NOMO-1 treated with DMSO at 0.1 percent for 48 hours (cell line): ENCODE measurements at regions not wholly inside any gene's neighbourhood (a gene's known extent, or its start where the extent isn't known, plus 50 kb on each side); places are given as distances from the start of the nearest gene placed in this dataset.

ENCODE experiments used
- DNase-seq: peaks from one replicate; lab custom pipeline; 2025; ENCODE audit not compliant: unreplicated experiment; lab: John Stamatoyannopoulos, UW

DNA sequence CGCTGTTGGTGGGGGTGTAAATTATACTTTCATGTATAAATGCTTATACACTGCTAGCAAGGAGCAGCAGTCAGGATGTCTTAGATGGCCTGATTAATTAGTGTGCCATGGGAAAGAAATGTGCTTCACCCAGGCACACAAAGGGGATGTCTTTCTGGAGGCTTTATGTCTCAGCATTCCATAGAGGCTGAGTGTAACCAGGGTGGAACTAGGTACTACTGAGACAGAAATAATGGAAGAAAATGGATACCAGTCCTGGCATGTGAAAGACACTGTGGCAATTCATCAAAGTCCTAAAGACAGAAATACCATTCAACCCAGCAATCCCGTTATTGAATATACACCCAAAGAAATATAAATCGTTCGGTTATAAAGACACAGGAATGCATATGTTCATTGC lies 52.5 kb downstream of the PF4 start:
- no peak for DNase-seq

DNA sequence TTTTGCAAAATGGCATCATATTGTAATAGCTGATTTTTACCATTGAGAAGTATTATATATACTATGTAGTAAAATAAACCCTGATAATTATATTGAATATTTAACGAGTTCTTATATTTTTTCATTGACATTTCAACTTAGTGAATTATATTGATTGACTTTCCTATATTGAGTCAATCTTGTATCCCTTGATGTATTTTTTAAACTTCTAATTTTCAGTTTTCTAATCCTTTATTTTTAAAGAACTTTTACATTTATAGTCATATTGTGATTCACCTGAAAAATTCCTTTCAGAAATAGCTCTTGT lies 54.4 kb downstream of the CXCL1 start:
- DNase-seq, result no peak

DNA sequence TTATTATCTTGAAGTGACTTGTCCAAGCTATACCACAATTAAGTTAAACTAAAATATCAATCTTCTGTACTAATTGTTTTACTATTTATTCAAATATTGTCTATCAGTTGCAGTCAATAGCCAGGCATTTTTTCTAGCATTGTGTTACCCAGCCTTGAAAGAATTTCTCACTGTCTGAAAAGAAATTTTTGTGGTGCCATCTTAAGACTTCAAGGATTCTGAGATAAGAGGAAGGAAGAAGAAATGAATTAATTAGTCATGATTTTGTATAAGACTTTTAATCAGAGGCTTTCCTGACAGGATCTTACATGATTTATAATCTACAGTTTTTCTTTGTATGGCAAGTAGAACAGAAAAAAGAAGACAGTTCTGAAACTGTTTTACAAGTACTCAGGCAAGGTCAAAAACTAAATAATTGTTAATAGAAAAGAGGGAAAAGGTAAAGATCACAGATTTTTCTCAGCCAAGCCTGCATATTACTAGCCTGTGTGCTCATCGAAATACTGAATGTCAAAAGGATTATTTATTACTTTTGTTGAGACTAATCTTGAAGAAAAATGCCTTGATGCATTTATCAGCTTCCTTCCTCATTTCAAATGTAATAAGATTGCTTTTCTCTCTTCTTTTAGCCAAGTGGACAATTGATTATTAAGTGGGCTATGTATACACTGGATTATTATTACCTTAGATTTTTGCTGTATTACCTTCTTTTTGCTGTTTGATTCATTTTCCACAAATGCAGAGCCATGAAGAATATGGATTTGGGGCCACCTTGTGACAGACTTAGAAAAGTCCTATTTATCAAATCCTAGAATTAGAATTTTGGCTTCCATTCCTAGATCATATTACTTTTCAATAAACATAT lies 53.8 kb downstream of the CXCL1 start:
- peak; percentile 23 for DNase-seq

DNA sequence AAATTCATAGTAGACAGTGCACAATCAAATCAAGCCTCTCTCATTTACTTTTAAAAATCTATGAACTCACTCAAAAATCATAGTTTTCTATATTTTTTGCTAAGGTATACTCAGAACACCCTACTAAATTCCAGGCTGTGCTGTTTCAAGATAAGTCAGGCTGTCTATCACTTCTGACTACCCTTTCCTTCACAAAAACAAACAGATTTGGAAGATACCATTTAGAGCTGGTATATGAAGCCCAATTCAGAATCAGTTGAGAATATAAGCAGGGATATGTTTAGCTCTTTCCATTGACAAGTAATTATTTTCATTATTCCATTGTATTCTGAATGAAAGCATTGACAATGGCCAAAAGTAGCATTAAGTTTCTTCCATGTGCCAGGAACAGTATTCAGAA lies 53.1 kb downstream of the CXCL1 start:
- no peak for DNase-seq
